Thyroid gland (tissue), 4 donors: ENCODE measurements at regions not wholly inside any gene's neighbourhood (a gene's known extent, or its start where the extent isn't known, plus 50 kb on each side); places are given as distances from the start of the nearest gene placed in this dataset.

Experiments
- POLR2A ChIP-seq, 2 donors: fragments of 450-650 bp; IDR thresholded peaks; one replicate each; pipeline ENCODE4 v1.6.1; 2017; ENCODE audit warnings: antibody characterized with exemption in 2 of 2, mild to moderate bottlenecking in 2 of 2, moderate library complexity in 1 of 2
- TF ChIP-seq, protein P1 (sequence below), 6 experiments: fragments of 200-600 bp in 3 of 6; fragments of 450-650 bp in 3 of 6; sonication (generic) in 3 of 6; IDR thresholded peaks; one replicate each; pipeline ENCODE4 v1.5.1; 2016 to 2019; ENCODE audit warnings: antibody characterized with exemption in 6 of 6, mild to moderate bottlenecking in 2 of 6, inconsistent platforms in 1 of 6, moderate library complexity in 1 of 6

DNA sequence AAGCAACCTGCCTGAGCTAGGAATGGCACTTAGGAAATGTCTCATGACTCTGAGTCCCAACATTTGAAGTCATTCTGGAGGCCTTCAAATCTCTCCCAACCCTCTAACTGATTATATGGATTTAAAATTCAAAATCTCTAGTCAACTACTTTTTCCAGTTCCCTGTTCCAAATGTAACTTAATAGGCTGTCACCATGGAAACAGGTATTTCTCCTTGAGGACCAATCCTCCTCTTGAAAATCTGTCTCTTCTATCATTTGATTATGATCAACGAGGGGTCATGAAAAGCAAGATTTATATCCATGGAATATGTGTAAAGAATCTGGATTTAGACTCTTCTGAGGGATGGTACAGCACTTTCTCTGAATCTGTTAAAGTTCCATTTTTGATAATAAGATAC is 127.3 kb upstream of the DTNBP1 start:
- TF ChIP-seq, protein P1, sequence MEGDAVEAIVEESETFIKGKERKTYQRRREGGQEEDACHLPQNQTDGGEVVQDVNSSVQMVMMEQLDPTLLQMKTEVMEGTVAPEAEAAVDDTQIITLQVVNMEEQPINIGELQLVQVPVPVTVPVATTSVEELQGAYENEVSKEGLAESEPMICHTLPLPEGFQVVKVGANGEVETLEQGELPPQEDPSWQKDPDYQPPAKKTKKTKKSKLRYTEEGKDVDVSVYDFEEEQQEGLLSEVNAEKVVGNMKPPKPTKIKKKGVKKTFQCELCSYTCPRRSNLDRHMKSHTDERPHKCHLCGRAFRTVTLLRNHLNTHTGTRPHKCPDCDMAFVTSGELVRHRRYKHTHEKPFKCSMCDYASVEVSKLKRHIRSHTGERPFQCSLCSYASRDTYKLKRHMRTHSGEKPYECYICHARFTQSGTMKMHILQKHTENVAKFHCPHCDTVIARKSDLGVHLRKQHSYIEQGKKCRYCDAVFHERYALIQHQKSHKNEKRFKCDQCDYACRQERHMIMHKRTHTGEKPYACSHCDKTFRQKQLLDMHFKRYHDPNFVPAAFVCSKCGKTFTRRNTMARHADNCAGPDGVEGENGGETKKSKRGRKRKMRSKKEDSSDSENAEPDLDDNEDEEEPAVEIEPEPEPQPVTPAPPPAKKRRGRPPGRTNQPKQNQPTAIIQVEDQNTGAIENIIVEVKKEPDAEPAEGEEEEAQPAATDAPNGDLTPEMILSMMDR (IDR thresholded peaks at IDR 0.05): no peak
- TF ChIP-seq POLR2A (IDR thresholded peaks at IDR 0.05): no peak
